ENCODE measurements at regions not wholly inside any gene's neighbourhood (a gene's known extent, or its start where the extent isn't known, plus 50 kb on each side); places are given as distances from the start of the nearest gene placed in this dataset.

GRCh38 chr1:94644352-94644751 lies 102.8 kb upstream of the F3 start:
- no peak for DNase-seq (ENCODE audit: low spot score)

DNA sequence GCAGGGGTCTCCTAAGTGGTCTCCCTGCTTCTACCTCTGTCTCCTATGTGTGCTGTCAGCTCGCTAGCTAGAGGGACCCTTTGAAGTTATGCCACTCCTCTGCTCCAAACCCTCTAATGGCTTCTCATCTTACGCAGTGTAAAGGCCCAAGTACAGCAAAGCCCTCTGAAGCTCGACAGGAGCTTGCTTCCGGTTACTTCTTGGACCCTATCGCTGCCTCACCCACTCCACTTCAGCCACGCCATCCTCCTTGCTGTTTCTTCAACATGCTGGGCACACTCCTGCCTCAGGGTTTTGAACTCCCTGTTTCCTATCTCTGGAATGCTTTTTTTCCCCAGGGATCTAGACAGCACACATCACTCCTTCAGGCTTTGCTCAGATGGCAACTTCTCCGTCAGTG lies 102.3 kb upstream of the F3 start:
- DNase-seq (ENCODE audit: low spot score), result no peak

- DNase-seq (ENCODE audit: low spot score), result no peak
These were observed 101.2 kb upstream of the F3 start for GRCh38 chr1:94642617-94643321.

- DNase-seq (ENCODE audit: low spot score), result no peak
These were observed 100.4 kb upstream of the F3 start for GRCh38 chr1:94641990-94642389.

DNA sequence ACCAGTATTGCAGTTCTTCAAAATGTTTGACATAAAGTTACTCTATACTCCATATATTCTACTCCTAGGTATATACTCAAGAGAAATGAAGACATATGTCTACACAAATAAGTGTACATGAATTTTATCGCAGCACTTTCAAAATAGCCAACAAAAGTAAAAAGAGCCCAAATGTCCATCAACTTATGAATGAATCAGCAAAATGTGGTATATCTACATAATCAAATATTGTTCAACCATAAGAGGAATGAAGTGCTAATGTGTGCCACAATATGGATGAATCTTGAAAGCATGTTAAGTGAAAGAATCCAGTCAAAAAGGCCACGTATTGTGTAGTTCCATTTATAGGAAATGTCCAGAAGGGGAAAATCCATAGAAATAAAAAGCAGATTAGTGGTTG lies 98.6 kb upstream of the F3 start:
- DNase-seq (ENCODE audit: low spot score), result no peak

- DNase-seq (ENCODE audit: low spot score), result no peak
These were observed 95.6 kb upstream of the F3 start for GRCh38 chr1:94637121-94637520.

- no peak for DNase-seq (ENCODE audit: low spot score)
These were observed 95.1 kb upstream of the F3 start for GRCh38 chr1:94636624-94637023.

GRCh38 chr1:94636100-94636499 lies 94.5 kb upstream of the F3 start:
- no peak for DNase-seq (ENCODE audit: low spot score)

- no peak for DNase-seq (ENCODE audit: low spot score)
These were observed 93.4 kb upstream of the F3 start for GRCh38 chr1:94634977-94635416.

GRCh38 chr1:94633051-94633450 lies 91.5 kb upstream of the F3 start:
- no peak for DNase-seq (ENCODE audit: low spot score)

DNA sequence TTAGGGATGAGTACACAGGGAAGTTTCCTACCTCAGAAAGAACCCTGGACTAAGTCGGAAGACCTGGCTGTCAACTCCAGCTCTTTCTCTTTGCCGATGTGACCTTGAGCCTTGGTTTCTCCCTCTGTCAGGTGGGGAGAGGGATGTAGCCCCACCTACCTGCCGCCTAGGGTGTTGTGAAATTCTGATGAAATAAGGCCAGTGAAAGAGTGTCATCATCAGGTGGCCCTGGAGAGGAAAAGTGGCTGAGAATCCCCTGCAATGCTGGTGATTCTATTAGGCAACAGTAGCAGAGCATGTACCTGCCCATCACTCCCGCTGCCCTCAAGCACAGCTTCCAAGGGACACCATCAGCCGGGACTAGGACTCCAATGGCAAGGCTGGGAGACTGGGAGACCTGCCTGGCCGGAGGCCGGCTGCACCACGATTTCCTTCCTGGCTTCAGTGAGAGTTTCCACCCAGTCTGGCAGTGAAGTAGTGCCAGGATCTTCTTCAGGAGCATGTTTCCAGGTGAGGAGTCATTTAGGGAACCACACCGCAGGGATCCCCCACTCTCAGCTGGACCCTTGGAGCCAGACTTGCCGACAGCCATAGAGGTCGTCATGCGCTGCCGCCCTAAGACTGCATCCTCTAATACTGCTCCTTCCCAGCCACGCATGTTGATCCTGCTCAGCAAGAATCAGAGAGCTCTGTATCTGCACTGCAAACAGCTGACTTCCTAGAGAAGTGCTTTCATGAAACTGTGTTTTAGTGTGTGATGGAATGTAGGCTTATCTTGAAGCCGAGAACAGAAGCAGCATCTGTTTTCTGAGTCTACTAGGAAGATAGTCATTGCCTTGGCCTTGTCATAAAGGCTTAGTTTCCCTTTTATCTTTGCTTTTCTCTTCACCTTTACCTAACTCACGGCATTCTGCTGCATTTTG lies 88.0 kb upstream of the F3 start:
- no peak for DNase-seq (ENCODE audit: low spot score)

DNA sequence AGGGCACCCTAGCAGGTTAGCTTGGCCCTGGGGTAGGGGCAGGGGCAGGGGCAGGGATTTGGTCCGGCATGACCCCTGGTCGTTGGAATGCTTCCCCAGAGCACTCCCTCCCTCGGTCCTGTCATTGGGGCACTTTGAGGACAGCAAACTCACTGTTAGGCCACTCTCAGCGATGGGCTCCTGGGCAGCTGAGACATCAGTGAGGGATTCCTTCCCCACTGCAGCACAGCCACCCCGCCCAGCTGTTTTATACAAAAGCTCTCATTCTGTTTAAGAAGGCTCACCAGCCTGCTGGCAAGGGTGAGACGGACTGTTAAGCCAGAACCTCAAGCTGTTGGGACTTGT lies 86.9 kb upstream of the F3 start:
- DNase-seq (ENCODE audit: low spot score), result no peak

DNA sequence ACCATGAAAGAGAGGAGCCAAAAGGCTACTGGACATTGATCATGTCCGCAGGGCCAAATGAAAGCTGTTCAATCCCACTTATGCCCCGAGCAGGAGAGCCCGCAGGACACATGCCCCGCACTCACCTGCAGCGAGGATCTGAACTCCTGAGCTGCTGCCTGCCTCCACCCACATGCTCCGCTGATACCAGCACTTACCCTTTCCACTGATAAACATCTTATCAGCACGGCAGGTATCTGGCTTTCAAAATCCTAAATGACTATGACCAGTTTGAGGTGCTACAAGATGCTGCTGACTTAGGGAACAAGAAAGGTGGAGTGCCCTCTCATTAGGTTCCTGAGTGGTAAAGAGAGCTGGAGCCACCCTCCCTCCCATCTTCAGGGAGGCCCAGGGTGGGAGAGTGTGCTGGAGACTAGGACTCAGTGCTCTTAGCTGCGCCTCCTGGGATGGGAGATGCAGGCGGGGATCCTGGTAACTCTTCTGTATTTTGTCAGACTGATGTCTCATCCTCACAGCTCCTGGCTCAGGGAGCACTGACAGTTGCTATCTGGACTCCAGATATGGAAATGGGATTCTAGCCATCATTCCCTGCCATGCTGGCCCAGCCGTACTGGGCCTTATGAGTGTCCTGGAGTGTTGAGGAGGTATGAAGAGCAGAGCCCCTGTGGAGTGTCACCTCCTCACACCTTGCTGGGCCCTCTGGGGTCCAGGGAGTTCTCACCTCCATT lies 86.4 kb upstream of the F3 start:
- no peak for DNase-seq (ENCODE audit: low spot score)

GRCh38 chr1:94624203-94624602 lies 82.6 kb upstream of the F3 start:
- DNase-seq (ENCODE audit: low spot score), result no peak

DNA sequence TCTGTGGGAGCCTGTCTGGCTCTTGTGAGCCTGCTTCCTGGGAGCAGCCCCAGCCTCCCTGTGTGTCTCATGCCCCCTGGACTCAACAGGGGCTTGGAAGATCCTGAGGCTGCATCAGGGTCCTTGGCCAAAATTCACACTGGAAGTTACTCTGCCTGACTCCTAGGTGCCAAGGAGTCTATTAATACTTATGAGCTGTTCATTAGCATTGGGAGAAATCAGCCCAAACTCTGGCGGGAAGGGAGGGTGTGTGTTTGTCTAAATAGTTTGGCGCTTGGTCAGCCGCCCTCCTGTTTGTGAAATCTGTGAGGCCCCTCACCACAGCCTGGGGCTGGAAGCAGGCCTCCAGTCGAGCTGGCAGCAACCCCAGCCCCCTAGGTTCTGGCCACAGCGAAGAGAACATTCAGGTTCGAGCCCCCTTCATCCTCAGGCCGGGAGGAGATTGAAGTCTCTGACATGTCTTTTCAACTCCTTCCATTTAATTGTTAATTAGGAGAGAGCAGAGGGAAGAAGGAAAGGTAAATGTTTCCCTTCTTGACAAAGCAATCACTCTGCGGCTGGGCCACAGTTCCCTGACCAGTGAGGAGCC lies 82.1 kb upstream of the F3 start:
- DNase-seq (ENCODE audit: low spot score), result no peak

- peak; percentile 58 for DNase-seq (ENCODE audit: low spot score)
These were observed 81.2 kb upstream of the F3 start for GRCh38 chr1:94622757-94623156.

DNA sequence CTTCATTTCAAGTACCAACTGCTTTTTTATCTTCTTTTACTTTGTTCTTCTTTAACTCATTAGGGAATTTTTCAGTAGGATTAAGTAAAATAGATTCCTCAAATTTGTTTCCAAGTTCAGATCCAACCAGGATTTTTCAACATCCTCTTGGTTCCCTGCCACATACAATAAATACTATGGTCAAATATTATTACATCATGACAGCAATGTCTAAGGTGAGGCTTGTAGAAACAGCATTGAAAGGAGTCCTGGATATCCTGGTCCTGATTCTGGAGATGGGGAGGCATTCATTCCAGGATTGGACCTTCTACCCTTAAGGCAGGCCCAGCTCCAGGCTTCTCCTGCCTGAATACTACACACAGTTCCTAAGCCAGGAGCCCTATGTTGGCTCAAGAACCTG lies 80.2 kb upstream of the F3 start:
- DNase-seq (ENCODE audit: low spot score), result no peak

DNA sequence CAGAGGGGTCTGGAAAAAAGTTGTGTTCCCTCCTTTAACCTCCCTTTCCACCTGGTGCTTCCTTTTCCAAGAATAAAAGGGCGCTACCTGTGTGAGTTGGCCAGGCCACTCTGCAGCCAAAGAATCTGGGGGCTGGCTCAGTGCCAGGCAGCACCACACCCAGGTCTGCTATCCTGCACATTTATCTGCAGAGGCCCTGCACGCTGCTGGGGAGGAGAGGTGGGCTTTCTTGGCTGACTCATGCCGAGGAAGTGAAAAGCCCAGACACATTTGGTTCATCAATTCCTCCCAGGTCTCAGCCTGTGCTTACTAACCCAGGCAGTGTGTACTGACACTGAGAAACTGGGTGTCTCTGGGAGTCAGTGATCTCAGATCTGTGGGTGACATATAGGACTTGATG lies 79.8 kb upstream of the F3 start:
- DNase-seq (ENCODE audit: low spot score), result peak; percentile 58

GRCh38 chr1:94620345-94621031 lies 78.9 kb upstream of the F3 start:
- no peak for DNase-seq (ENCODE audit: low spot score)

GRCh38 chr1:94619731-94620130 lies 78.2 kb upstream of the F3 start:
- no peak for DNase-seq (ENCODE audit: low spot score)

DNA sequence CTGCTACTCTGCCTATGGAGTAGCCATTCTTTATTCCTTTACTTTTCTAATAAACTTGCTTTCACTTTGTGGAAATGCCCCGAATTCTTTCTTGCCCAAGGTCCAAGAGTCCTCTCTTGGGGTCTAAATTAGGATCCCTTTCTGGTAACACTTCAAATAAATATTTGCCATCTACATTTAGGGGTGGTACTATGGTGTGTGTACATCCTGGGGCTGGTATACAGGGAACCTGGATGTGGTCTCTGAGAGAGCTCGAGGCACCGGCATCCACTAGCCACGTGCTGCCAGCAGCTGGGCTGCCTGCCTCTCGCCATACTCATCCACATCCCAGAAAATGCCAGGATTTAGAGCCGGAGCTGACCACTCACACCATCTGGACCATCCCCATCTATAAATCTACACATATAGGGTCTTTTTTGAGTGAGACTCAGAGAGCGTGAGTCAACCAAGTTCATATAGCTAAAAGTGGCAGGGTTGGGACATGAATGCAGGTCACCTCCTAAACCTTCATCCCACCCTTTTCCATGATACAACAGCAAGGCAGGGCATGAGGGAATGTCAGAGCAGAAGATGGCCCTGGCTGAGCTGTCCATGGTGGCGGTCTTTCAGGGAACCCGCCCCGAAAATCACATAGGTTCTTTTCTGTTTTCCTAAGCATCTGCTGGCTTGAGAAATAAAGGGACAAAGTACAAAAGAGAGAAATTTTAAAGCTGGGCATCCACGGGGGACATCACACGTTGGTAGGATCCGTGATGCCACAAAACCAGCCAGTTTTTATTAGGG lies 76.6 kb upstream of the F3 start:
- DNase-seq (ENCODE audit: low spot score), result no peak

Measured in SW480 (cell line).